Prostate gland (tissue), 2 donors: ENCODE measurements at regions not wholly inside any gene's neighbourhood (a gene's known extent, or its start where the extent isn't known, plus 50 kb on each side); places are given as distances from the start of the nearest gene placed in this dataset.

Experiments
- DNase-seq: peaks from one replicate; pipeline ENCODE4 v3.0.0-alpha.2; 2019; ENCODE audit warnings: low spot score
- H3K27ac ChIP-seq, 2 donors: fragments of 200-600 bp; sonication (generic); 2 replicates each; pipeline ENCODE4 v1.5.1; 2017 to 2019
- H3K27me3 ChIP-seq: fragments of 200-600 bp; sonication (generic); replicated peaks from 2 replicates; pipeline ENCODE4 v1.5.1; 2019; ENCODE audit not compliant: insufficient read depth
- H3K36me3 ChIP-seq, 2 donors: fragments of 200-600 bp; sonication (generic); 1 replicate in 1 of 2; 2 replicates in 1 of 2; pipeline versions ENCODE4 v1.5.1 to v1.8.1; 2017 to 2019
- H3K4me1 ChIP-seq: fragments of 200-600 bp; sonication (generic); replicated peaks from 2 replicates; pipeline ENCODE4 v1.5.1; 2019
- H3K4me3 ChIP-seq, 2 donors: fragments of 200-600 bp; sonication (generic); 2 replicates each; pipeline ENCODE4 v1.5.1; 2017 to 2019
- H3K9me3 ChIP-seq: fragments of 200-600 bp; sonication (generic); 2 replicates; pipeline ENCODE4 v1.5.1; 2017
- CTCF ChIP-seq, 4 experiments: fragments of 200-600 bp in 2 of 4; fragments of 450-650 bp in 2 of 4; sonication (generic) in 2 of 4; IDR thresholded peaks; 1 replicate in 3 of 4; 2 replicates in 1 of 4; pipeline ENCODE4 v1.5.1; 2016 to 2019; ENCODE audit warnings: antibody characterized with exemption in 4 of 4, mild to moderate bottlenecking in 2 of 4, moderate library complexity in 2 of 4
- POLR2A ChIP-seq: fragments of 450-650 bp; IDR thresholded peaks from one replicate; pipeline ENCODE4 v1.6.1; 2016; ENCODE audit warnings: antibody characterized with exemption, mild to moderate bottlenecking
- POLR2AphosphoS5 ChIP-seq: sonication (generic); formaldehyde crosslinking; IDR thresholded peaks from one replicate; pipeline ENCODE4 v1.6.1; 2017; ENCODE audit warnings: antibody characterized with exemption
- WGBS: methylation state at CpG from one replicate; pipeline ENCODE4 v1.1.5; 2018; 5-methylcytosine and 5-hydroxymethylcytosine counted together
- intact Hi-C: fragments of 100-400 bp; cut with DNase I; formaldehyde crosslinking; loops from one replicate; pipeline ENCODE4 v1.14.2; 2022

GRCh38 chr4:54818481-54818880 is 160.7 kb downstream of the KIT start:
- Histone ChIP-seq H3K9me3 (no peaks in the 10 kb centered on the region), H3K4me3 (no peak overlapping the region), H3K27me3 (no peaks in the 10 kb centered on the region), H3K36me3 (no peaks in the 10 kb centered on the region), H3K27ac (no peak overlapping the region), H3K4me1 (no peaks in the 10 kb centered on the region)
- 86% methylated on average over 5 of the region's 5 CpGs for WGBS
- TF ChIP-seq POLR2AphosphoS5 (no peak), POLR2A (no peak), CTCF (IDR thresholded peaks at IDR 0.05) (no peak)
- intact Hi-C loops, result no loop called here
- DNase-seq, result no peak

- Histone ChIP-seq H3K27me3 (no peaks in the 10 kb centered on the region), H3K4me1 (no peaks in the 10 kb centered on the region), H3K4me3 (no peak overlapping the region), H3K36me3 (no peaks in the 10 kb centered on the region), H3K27ac (no peak overlapping the region), H3K9me3 (no peaks in the 10 kb centered on the region)
- 76% methylated on average over 7 of the region's 7 CpGs for WGBS
- intact Hi-C loops, result no loop called here
- no peak for TF ChIP-seq CTCF (IDR thresholded peaks at IDR 0.05)
- TF ChIP-seq POLR2AphosphoS5, result no peak
- TF ChIP-seq POLR2A, result no peak
- no peak for DNase-seq
Observed at GRCh38 chr4:54813674-54814073, 155.9 kb downstream of the KIT start.

GRCh38 chr4:54806351-54806750 is 148.6 kb downstream of the KIT start:
- no peak overlapping the region for H3K4me3 ChIP-seq
- no peaks in the 10 kb centered on the region for H3K36me3 ChIP-seq
- TF ChIP-seq CTCF (IDR thresholded peaks at IDR 0.05) (no peak), POLR2AphosphoS5 (no peak), POLR2A (no peak)
- DNase-seq, result no peak
- peaks cover 2% of the 10 kb centered on the region for H3K27me3 ChIP-seq
- intact Hi-C loops, result no loop called here
- H3K4me1 ChIP-seq, result no peaks in the 10 kb centered on the region
- no peaks in the 10 kb centered on the region for H3K9me3 ChIP-seq
- H3K27ac ChIP-seq, result no peak overlapping the region

- no peak for DNase-seq
- Histone ChIP-seq H3K36me3 (no peaks in the 10 kb centered on the region), H3K27me3 (peaks cover 2% of the 10 kb centered on the region), H3K4me3 (no peak overlapping the region), H3K9me3 (no peaks in the 10 kb centered on the region), H3K4me1 (no peaks in the 10 kb centered on the region), H3K27ac (no peak overlapping the region)
- intact Hi-C loops, result no loop called here
- TF ChIP-seq POLR2A (no peak), POLR2AphosphoS5 (no peak), CTCF (IDR thresholded peaks at IDR 0.05) (no peak)
- 81% methylated on average over 2 of the region's 2 CpGs for WGBS
Observed at GRCh38 chr4:54802336-54802735, 144.6 kb downstream of the KIT start.

- Histone ChIP-seq H3K4me1 (no peaks in the 10 kb centered on the region), H3K4me3 (no peak overlapping the region), H3K36me3 (no peaks in the 10 kb centered on the region), H3K9me3 (no peaks in the 10 kb centered on the region), H3K27ac (no peak overlapping the region), H3K27me3 (peaks cover 2% of the 10 kb centered on the region)
- WGBS, result 70% methylated on average over 4 of the region's 4 CpGs
- TF ChIP-seq CTCF (IDR thresholded peaks at IDR 0.05), result no peak
- TF ChIP-seq POLR2AphosphoS5, result no peak
- TF ChIP-seq POLR2A, result no peak
- no peak for DNase-seq
- intact Hi-C loops, result no loop called here
Observed at GRCh38 chr4:54800831-54801530, 143.2 kb downstream of the KIT start.
